ENCODE measurements at regions not wholly inside any gene's neighbourhood (a gene's known extent, or its start where the extent isn't known, plus 50 kb on each side); places are given as distances from the start of the nearest gene placed in this dataset.

DNA sequence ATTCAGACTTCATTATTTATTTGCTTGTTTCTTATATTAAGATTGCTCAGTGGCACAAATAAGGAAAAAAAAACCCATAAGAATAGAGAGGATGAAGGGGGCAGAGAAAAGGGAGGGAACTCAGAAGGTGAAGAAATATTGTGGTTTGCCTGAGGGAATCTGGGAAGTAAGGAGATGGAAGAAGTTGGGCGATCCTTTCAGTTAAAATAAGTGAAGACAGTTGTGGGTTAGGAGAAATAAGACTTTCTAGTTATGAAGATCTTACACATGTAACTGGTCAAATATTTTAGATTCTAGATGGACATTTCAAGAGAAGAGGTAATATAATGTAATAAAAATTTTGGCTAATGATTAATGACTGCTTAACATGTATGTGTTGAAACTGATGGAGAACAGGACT lies 138.7 kb upstream of the LIMCH1 start:
- H3K27ac ChIP-seq, result no peak overlapping the region

GRCh38 chr4:41400296-41400695 lies 137.7 kb upstream of the LIMCH1 start:
- TF ChIP-seq, protein P1, sequence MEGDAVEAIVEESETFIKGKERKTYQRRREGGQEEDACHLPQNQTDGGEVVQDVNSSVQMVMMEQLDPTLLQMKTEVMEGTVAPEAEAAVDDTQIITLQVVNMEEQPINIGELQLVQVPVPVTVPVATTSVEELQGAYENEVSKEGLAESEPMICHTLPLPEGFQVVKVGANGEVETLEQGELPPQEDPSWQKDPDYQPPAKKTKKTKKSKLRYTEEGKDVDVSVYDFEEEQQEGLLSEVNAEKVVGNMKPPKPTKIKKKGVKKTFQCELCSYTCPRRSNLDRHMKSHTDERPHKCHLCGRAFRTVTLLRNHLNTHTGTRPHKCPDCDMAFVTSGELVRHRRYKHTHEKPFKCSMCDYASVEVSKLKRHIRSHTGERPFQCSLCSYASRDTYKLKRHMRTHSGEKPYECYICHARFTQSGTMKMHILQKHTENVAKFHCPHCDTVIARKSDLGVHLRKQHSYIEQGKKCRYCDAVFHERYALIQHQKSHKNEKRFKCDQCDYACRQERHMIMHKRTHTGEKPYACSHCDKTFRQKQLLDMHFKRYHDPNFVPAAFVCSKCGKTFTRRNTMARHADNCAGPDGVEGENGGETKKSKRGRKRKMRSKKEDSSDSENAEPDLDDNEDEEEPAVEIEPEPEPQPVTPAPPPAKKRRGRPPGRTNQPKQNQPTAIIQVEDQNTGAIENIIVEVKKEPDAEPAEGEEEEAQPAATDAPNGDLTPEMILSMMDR (IDR thresholded peaks at IDR 0.05; ENCODE audit: low read depth, low read length), result no peak
- H3K9me3 ChIP-seq (ENCODE audit: low read depth), result no peaks in the 10 kb centered on the region
- no peak overlapping the region for H3K27ac ChIP-seq
- DNase-seq (ENCODE audit: low read depth in 1 of 2, low spot score in 1 of 2), result no peak
- H3K4me1 ChIP-seq (ENCODE audit: low read depth), result no peaks in the 10 kb centered on the region
- H3K36me3 ChIP-seq, result no peaks in the 10 kb centered on the region
- H3K27me3 ChIP-seq, result peaks cover 19% of the 10 kb centered on the region
- no peak overlapping the region for H3K4me3 ChIP-seq

More for the DNA sequence above, 138.7 kb upstream of the LIMCH1 start:
- Histone ChIP-seq H3K36me3 (no peaks in the 10 kb centered on the region), H3K4me3 (no peak overlapping the region), H3K27me3 (peaks cover 20% of the 10 kb centered on the region), H3K4me1 (ENCODE audit: low read depth) (no peaks in the 10 kb centered on the region), H3K9me3 (ENCODE audit: low read depth) (no peaks in the 10 kb centered on the region)
- no peak for DNase-seq (ENCODE audit: low read depth in 1 of 2, low spot score in 1 of 2)
- TF ChIP-seq, protein P1 (IDR thresholded peaks at IDR 0.05; ENCODE audit: low read depth, low read length), result no peak

- Histone ChIP-seq H3K27me3 (peaks cover 43% of the 10 kb centered on the region), H3K4me1 (ENCODE audit: low read depth) (no peaks in the 10 kb centered on the region), H3K4me3 (no peak overlapping the region), H3K27ac (no peak overlapping the region), H3K36me3 (no peaks in the 10 kb centered on the region), H3K9me3 (ENCODE audit: low read depth) (no peaks in the 10 kb centered on the region)
- TF ChIP-seq, protein P1 (IDR thresholded peaks at IDR 0.05; ENCODE audit: low read depth, low read length), result no peak
- no peak for DNase-seq (ENCODE audit: low read depth in 1 of 2, low spot score in 1 of 2)
These were observed 132.4 kb upstream of the LIMCH1 start for GRCh38 chr4:41405464-41406112.

- Histone ChIP-seq H3K9me3 (ENCODE audit: low read depth) (no peaks in the 10 kb centered on the region), H3K4me3 (no peak overlapping the region), H3K4me1 (ENCODE audit: low read depth) (no peaks in the 10 kb centered on the region), H3K27ac (no peak overlapping the region), H3K36me3 (no peaks in the 10 kb centered on the region), H3K27me3 (peaks cover 48% of the 10 kb centered on the region)
- DNase-seq (ENCODE audit: low read depth in 1 of 2, low spot score in 1 of 2), result no peak
- TF ChIP-seq, protein P1 (IDR thresholded peaks at IDR 0.05; ENCODE audit: low read depth, low read length), result no peak
These were observed 131.8 kb upstream of the LIMCH1 start for GRCh38 chr4:41406113-41406516.

DNA sequence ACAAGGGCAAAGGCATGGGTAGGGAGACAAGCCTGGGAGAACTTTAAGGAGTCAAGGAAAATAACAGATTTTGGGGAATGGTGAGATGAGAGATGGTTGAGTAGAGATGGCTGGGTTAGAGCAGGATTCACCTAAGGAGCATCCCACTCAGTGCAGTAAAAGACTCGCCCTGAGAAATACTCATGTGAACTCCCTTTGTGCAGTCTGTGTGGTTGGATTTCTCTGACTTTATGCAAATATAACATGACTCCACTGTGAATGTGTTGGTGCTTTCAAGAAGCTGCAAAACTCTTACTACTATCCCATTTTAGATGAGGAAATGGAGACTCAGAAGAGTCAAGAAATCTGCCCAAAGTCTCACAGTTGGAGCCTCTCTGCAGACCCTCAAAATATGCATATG lies 129.8 kb upstream of the LIMCH1 start:
- no peak overlapping the region for H3K27ac ChIP-seq
- H3K27me3 ChIP-seq, result peaks cover 49% of the 10 kb centered on the region
- no peaks in the 10 kb centered on the region for H3K9me3 ChIP-seq (ENCODE audit: low read depth)
- no peak for DNase-seq (ENCODE audit: low read depth in 1 of 2, low spot score in 1 of 2)
- TF ChIP-seq, protein P1 (IDR thresholded peaks at IDR 0.05; ENCODE audit: low read depth, low read length), result no peak
- no peak overlapping the region for H3K4me3 ChIP-seq
- no peaks in the 10 kb centered on the region for H3K36me3 ChIP-seq
- H3K4me1 ChIP-seq (ENCODE audit: low read depth), result no peaks in the 10 kb centered on the region

All from cardiac muscle cell (in vitro differentiated cells and primary cell).